ENCODE measurements at regions not wholly inside any gene's neighbourhood (a gene's known extent, or its start where the extent isn't known, plus 50 kb on each side); places are given as distances from the start of the nearest gene placed in this dataset.

- Histone ChIP-seq H3K36me3 (ENCODE audit: insufficient read depth) (no peaks in the 10 kb centered on the region), H3K4me1 (ENCODE audit: insufficient read depth) (no peaks in the 10 kb centered on the region), H4K20me1 (replicated peaks; ENCODE audit: insufficient read depth) (no peaks in the 10 kb centered on the region), H3K4me3 (no peak overlapping the region), H3K27me3 (ENCODE audit: insufficient read depth) (no peaks in the 10 kb centered on the region), H3K9me2 (ENCODE audit: insufficient read depth) (no peaks in the 10 kb centered on the region; the same call in 1 of the 2 replicates), H3K4me2 (no peak overlapping the region), H3K27ac (ENCODE audit: low read depth) (no peak overlapping the region), H2AFZ (no peak overlapping the region), H3K79me2 (replicated peaks; ENCODE audit: insufficient read depth) (no peaks in the 10 kb centered on the region), H3F3A (replicated peaks; ENCODE audit: low read depth) (no peaks in the 10 kb centered on the region)
- no peak for TF ChIP-seq EZH2 (IDR thresholded peaks at IDR 0.05; ENCODE audit: low read depth, unreplicated experiment)
- no peak for TF ChIP-seq ZNF114 (CRISPR knock-in tag; IDR thresholded peaks at IDR 0.05)
- TF ChIP-seq POLR2AphosphoS5 (IDR thresholded peaks at IDR 0.05; ENCODE audit: low read depth): no peak
- no peak for TF ChIP-seq REST (IDR thresholded peaks at IDR 0.05; ENCODE audit: unreplicated experiment)
- no peak for TF ChIP-seq NANOG (IDR thresholded peaks at IDR 0.05; ENCODE audit: borderline replicate concordance)
- TF ChIP-seq ETS1 (IDR thresholded peaks at IDR 0.05): no peak
- TF ChIP-seq EZH2phosphoT487 (IDR thresholded peaks at IDR 0.05; ENCODE audit: unreplicated experiment): no peak
- TF ChIP-seq CREB1 (CRISPR knock-in tag; IDR thresholded peaks at IDR 0.05; ENCODE audit: low read depth): no peak
- Mint-ChIP-seq H3K9me3 (peaks cover 11% of the 10 kb centered on the region), H3K4me1 (no peaks in the 10 kb centered on the region), H3K4me3 (no peak overlapping the region), H3K27ac (no peak overlapping the region), H3K36me3 (ENCODE audit: low read depth) (no peaks in the 10 kb centered on the region), H3K27me3 (ENCODE audit: insufficient read depth, low read depth, poor library complexity) (no peaks in the 10 kb centered on the region)
- DNase-seq (ENCODE audit: low spot score) (no peak), ATAC-seq (no peak)
These were observed 133.1 kb upstream of the ATP2B2 start for GRCh38 chr3:10638466-10638865.

GRCh38 chr3:10641760-10642159 is 136.4 kb upstream of the ATP2B2 start:
- no peaks in the 10 kb centered on the region for H3K36me3 Mint-ChIP-seq (ENCODE audit: low read depth)
- H3K4me3 Mint-ChIP-seq: no peak overlapping the region
- H3K27ac Mint-ChIP-seq: no peak overlapping the region
- Histone ChIP-seq H3K79me2 (replicated peaks; ENCODE audit: insufficient read depth) (no peaks in the 10 kb centered on the region), H2AFZ (no peak overlapping the region), H3K4me1 (ENCODE audit: insufficient read depth) (no peaks in the 10 kb centered on the region), H3F3A (replicated peaks; ENCODE audit: low read depth) (no peaks in the 10 kb centered on the region), H3K27ac (ENCODE audit: low read depth) (no peak overlapping the region), H3K9me2 (ENCODE audit: insufficient read depth) (no peaks in the 10 kb centered on the region), H4K20me1 (replicated peaks; ENCODE audit: insufficient read depth) (no peaks in the 10 kb centered on the region), H3K36me3 (ENCODE audit: insufficient read depth) (no peaks in the 10 kb centered on the region), H3K4me2 (no peak overlapping the region), H3K4me3 (no peak overlapping the region), H3K27me3 (ENCODE audit: insufficient read depth) (no peaks in the 10 kb centered on the region)
- ATAC-seq: no peak
- H3K9me3 Mint-ChIP-seq: peaks cover 8% of the 10 kb centered on the region
- H3K4me1 Mint-ChIP-seq: no peaks in the 10 kb centered on the region
- TF ChIP-seq STAT1 (IDR thresholded peaks at IDR 0.05; ENCODE audit: unreplicated experiment): no peak
- no peak for TF ChIP-seq NANOG (IDR thresholded peaks at IDR 0.05; ENCODE audit: borderline replicate concordance)
- TF ChIP-seq EZH2phosphoT487 (IDR thresholded peaks at IDR 0.05; ENCODE audit: unreplicated experiment): no peak
- TF ChIP-seq EZH2 (IDR thresholded peaks at IDR 0.05; ENCODE audit: low read depth, unreplicated experiment): no peak
- no peak for TF ChIP-seq CREB1 (CRISPR knock-in tag; IDR thresholded peaks at IDR 0.05; ENCODE audit: low read depth)
- no peak for TF ChIP-seq POLR2AphosphoS5 (IDR thresholded peaks at IDR 0.05; ENCODE audit: low read depth)
- no peak for TF ChIP-seq REST (IDR thresholded peaks at IDR 0.05; ENCODE audit: unreplicated experiment)
- DNase-seq (ENCODE audit: low spot score): no peak
- no peaks in the 10 kb centered on the region for H3K27me3 Mint-ChIP-seq (ENCODE audit: insufficient read depth, low read depth, poor library complexity)
